Dedifferentiated amniotic fluid mesenchymal stem cell (primary cell): ENCODE measurements at regions not wholly inside any gene's neighbourhood (a gene's known extent, or its start where the extent isn't known, plus 50 kb on each side); places are given as distances from the start of the nearest gene placed in this dataset.
A peak's percentile ranks its signal among the peaks of the same experiment; 100 is the strongest.
"Not testable (repeated sequence)": the region's sequence is repeated elsewhere in the genome, so short reads cannot be mapped to it uniquely, and the experiment has no call there.

ENCODE experiments used
- DNase-seq: peaks from one replicate; pipeline ENCODE4 v3.0.0-alpha.2; 2016; ENCODE audit errors: extremely low spot score

- DNase-seq, result no peak
Observed at GRCh38 chr5:87105577-87105976, 162.1 kb upstream of the RASA1 start.

- no peak for DNase-seq
Observed at GRCh38 chr5:87109746-87110145, 157.9 kb upstream of the RASA1 start.

GRCh38 chr5:87110721-87111120 lies 157.0 kb upstream of the RASA1 start:
- no peak for DNase-seq

GRCh38 chr5:87113861-87114260 lies 153.8 kb upstream of the RASA1 start:
- DNase-seq, result peak; percentile 72

- no peak for DNase-seq
Observed at GRCh38 chr5:87114631-87115030, 153.1 kb upstream of the RASA1 start.

- DNase-seq, result no peak
Observed at GRCh38 chr5:87115839-87116364, 151.8 kb upstream of the RASA1 start.

- DNase-seq, result no peak
Observed at GRCh38 chr5:87116825-87117512, 150.7 kb upstream of the RASA1 start.

- DNase-seq, result no peak
Observed at GRCh38 chr5:87119588-87119987, 148.1 kb upstream of the RASA1 start.

- DNase-seq, result peak; percentile 75
Observed at GRCh38 chr5:87120518-87121303, 147.0 kb upstream of the RASA1 start.

- DNase-seq, result peak; percentile 93
Observed at GRCh38 chr5:87121304-87122150, 146.2 kb upstream of the RASA1 start.

- no peak for DNase-seq
Observed at GRCh38 chr5:87122151-87122977, 145.3 kb upstream of the RASA1 start.

GRCh38 chr5:87125766-87126165 lies 141.9 kb upstream of the RASA1 start:
- DNase-seq, result no peak

- no peak for DNase-seq
Observed at GRCh38 chr5:87126869-87127268, 140.8 kb upstream of the RASA1 start.

- DNase-seq, result peak; percentile 40
Observed at GRCh38 chr5:87127426-87127825, 140.3 kb upstream of the RASA1 start.

- DNase-seq, result no peak
Observed at GRCh38 chr5:87127956-87128687, 139.6 kb upstream of the RASA1 start.

GRCh38 chr5:87129046-87129445 lies 138.6 kb upstream of the RASA1 start:
- DNase-seq, result no peak

- no peak for DNase-seq
Observed at GRCh38 chr5:87132696-87133095, 135.0 kb upstream of the RASA1 start.

- DNase-seq, result not testable (repeated sequence)
Observed at GRCh38 chr5:87134513-87134912, 133.2 kb upstream of the RASA1 start.

GRCh38 chr5:87136096-87136495 lies 131.6 kb upstream of the RASA1 start:
- no peak for DNase-seq

- DNase-seq, result no peak
Observed at GRCh38 chr5:87136733-87137132, 130.9 kb upstream of the RASA1 start.

GRCh38 chr5:87137283-87137682 lies 130.4 kb upstream of the RASA1 start:
- no peak for DNase-seq
